HEK293T (cell line): ENCODE measurements at regions not wholly inside any gene's neighbourhood (a gene's known extent, or its start where the extent isn't known, plus 50 kb on each side); places are given as distances from the start of the nearest gene placed in this dataset.

Experiments used
- ARNT ChIP-seq: fragments of 450-650 bp; IDR thresholded peaks from 2 replicates; pipeline ENCODE4 v1.6.1; 2017; ENCODE audit warnings: mild to moderate bottlenecking
- BHLHE40 ChIP-seq: fragments of 450-650 bp; IDR thresholded peaks from 2 replicates; pipeline ENCODE4 v1.6.1; 2016; ENCODE audit warnings: mild to moderate bottlenecking, moderate library complexity, borderline replicate concordance
- ELF4 ChIP-seq: fragments of 450-650 bp; IDR thresholded peaks from 2 replicates; pipeline ENCODE4 v1.6.1; 2017; ENCODE audit warnings: antibody characterized with exemption
- FOXM1 ChIP-seq: fragments of 450-650 bp; IDR thresholded peaks from 2 replicates; pipeline ENCODE4 v1.6.1; 2017; ENCODE audit warnings: mild to moderate bottlenecking, borderline replicate concordance
- HDGF ChIP-seq: fragments of 450-650 bp; IDR thresholded peaks from 2 replicates; pipeline ENCODE4 v1.6.1; 2017; ENCODE audit warnings: antibody characterized with exemption, borderline replicate concordance
- NFRKB ChIP-seq: fragments of 450-650 bp; IDR thresholded peaks from 2 replicates; pipeline ENCODE4 v1.6.1; 2016; ENCODE audit warnings: mild to moderate bottlenecking, moderate library complexity
- SP1 ChIP-seq: fragments of 450-650 bp; IDR thresholded peaks from 2 replicates; pipeline ENCODE4 v1.6.1; 2017
- SUZ12 ChIP-seq: fragments of 450-650 bp; IDR thresholded peaks from 2 replicates; pipeline ENCODE4 v1.6.1; 2016; ENCODE audit warnings: mild to moderate bottlenecking
- TARDBP ChIP-seq: fragments of 450-650 bp; IDR thresholded peaks from 2 replicates; pipeline ENCODE4 v1.6.1; 2016
- ZNF384 ChIP-seq: fragments of 450-650 bp; IDR thresholded peaks from 2 replicates; pipeline ENCODE4 v1.6.1; 2016

GRCh38 chr2:8595811-8596600 is 85.8 kb upstream of the ID2 start:
- TF ChIP-seq BHLHE40 (no peak), ELF4 (no peak), FOXM1 (no peak), ARNT (no peak), TARDBP (no peak), NFRKB (no peak), HDGF (no peak), SUZ12 (no peak), ZNF384 (no peak), SP1 (no peak)
